ENCODE measurements at regions not wholly inside any gene's neighbourhood (a gene's known extent, or its start where the extent isn't known, plus 50 kb on each side); places are given as distances from the start of the nearest gene placed in this dataset.

DNA sequence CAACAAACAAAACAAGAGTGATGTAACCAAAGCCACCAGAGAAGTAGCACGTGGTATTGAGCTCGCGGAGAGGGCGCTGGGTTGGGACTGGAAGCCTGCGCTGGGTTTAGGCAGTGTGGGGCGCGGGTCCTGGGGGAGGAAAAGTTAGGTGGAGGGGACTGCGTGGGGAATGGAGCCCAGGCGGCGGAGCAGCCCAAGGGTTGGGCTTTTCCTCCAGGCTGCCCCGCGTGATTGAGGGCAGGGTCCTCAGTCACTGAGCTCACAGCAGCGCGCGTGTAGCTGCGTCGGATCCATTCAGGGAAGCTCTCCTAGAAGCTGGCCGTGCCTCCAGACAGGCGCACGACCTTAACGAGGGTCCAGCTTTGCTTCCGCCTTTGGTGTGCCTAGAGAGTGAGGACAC, 357.4 kb downstream of the GALR1 start:
- peaks cover 0 to 5% (median 2%) of the 10 kb centered on the region in 4 donors for H3K9me3 ChIP-seq
- no peak overlapping the region for H3K27ac ChIP-seq
- intact Hi-C loops (cut with DNase I; ENCODE audit: low total_unique reads), result no loop called here
- H3K4me1 ChIP-seq, result no peaks in the 10 kb centered on the region
- TF ChIP-seq POLR2A (IDR thresholded peaks at IDR 0.05) (no peak), EP300 (IDR thresholded peaks at IDR 0.05) (no peak), POLR2AphosphoS5 (IDR thresholded peaks at IDR 0.05) (no peak)
- TF ChIP-seq, protein P1, sequence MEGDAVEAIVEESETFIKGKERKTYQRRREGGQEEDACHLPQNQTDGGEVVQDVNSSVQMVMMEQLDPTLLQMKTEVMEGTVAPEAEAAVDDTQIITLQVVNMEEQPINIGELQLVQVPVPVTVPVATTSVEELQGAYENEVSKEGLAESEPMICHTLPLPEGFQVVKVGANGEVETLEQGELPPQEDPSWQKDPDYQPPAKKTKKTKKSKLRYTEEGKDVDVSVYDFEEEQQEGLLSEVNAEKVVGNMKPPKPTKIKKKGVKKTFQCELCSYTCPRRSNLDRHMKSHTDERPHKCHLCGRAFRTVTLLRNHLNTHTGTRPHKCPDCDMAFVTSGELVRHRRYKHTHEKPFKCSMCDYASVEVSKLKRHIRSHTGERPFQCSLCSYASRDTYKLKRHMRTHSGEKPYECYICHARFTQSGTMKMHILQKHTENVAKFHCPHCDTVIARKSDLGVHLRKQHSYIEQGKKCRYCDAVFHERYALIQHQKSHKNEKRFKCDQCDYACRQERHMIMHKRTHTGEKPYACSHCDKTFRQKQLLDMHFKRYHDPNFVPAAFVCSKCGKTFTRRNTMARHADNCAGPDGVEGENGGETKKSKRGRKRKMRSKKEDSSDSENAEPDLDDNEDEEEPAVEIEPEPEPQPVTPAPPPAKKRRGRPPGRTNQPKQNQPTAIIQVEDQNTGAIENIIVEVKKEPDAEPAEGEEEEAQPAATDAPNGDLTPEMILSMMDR (IDR thresholded peaks at IDR 0.05), result no peak
- WGBS, 5 donors, result 88 to 96% (median 92%) methylated on average over 22 of the region's 22 CpGs
- H3K27me3 ChIP-seq, result no peaks in the 10 kb centered on the region
- H3K4me3 ChIP-seq, result no peak overlapping the region
- no peak for DNase-seq
- no peaks in the 10 kb centered on the region for H3K36me3 ChIP-seq

DNA sequence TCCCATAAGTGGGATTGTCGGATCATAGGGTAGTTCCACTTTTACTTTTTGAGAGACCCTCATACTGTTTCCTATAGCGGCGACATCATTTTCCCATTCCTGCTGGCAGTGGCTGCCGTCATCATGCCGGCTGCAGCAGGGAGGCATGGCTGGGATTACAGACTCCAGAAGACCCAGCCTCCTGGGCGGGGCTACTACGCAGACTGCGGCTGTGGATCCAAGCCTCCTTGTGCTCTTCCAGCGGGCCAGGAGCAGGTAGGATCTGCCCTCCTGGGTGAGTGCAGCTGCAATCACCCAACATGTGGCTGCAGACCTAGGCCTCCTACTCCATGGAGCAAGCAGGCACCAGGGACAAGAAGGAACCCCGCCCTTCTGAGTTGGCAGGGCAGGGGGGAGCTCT, 359.2 kb downstream of the GALR1 start:
- intact Hi-C loops (cut with DNase I; ENCODE audit: low total_unique reads), result no loop called here
- Histone ChIP-seq H3K4me3 (no peak overlapping the region), H3K36me3 (no peaks in the 10 kb centered on the region), H3K4me1 (no peaks in the 10 kb centered on the region), H3K27me3 (no peaks in the 10 kb centered on the region), H3K9me3 (peaks cover 0 to 5% (median 2%) of the 10 kb centered on the region in 4 donors), H3K27ac (no peak overlapping the region)
- DNase-seq, result no peak
- TF ChIP-seq POLR2AphosphoS5 (IDR thresholded peaks at IDR 0.05) (no peak), EP300 (IDR thresholded peaks at IDR 0.05) (no peak), POLR2A (IDR thresholded peaks at IDR 0.05) (no peak)
- TF ChIP-seq, protein P1 (IDR thresholded peaks at IDR 0.05), result no peak
- 85 to 92% (median 89%) methylated on average over 8 to 10 of the region's 10 CpGs for WGBS, 5 donors

DNA sequence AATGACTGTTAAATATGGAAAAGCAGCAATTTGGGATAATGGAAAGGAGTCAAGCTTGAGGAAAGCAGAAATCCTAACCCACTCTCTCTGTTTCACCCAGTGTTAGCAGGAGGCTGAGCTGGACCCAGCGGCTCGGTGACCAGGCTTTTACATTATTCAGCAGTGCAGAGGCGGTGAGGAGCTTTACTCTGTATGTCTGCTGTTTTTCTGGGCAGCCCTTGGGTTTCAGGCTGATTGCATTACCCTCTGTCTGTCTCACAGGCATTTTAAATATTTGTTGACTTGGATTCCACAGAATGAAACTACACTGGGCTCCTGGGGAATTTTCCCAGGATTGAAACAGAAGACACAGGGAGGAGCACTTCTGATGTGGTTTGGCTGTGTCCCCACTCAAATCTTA, 368.0 kb downstream of the GALR1 start:
- TF ChIP-seq POLR2A (IDR thresholded peaks at IDR 0.05), result no peak
- no peak for TF ChIP-seq EP300 (IDR thresholded peaks at IDR 0.05)
- TF ChIP-seq POLR2AphosphoS5 (IDR thresholded peaks at IDR 0.05), result no peak
- TF ChIP-seq, protein P1 (IDR thresholded peaks at IDR 0.05), result no peak
- WGBS, 5 donors, result 79 to 88% (median 84%) methylated on average over 3 of the region's 3 CpGs
- no peaks in the 10 kb centered on the region for H3K9me3 ChIP-seq
- H3K4me3 ChIP-seq, result no peak overlapping the region
- intact Hi-C loops (cut with DNase I; ENCODE audit: low total_unique reads), result no loop called here
- no peak for DNase-seq
- peaks cover 0 to 4% (median 0%) of the 10 kb centered on the region in 4 donors for H3K4me1 ChIP-seq
- no peaks in the 10 kb centered on the region for H3K27me3 ChIP-seq
- H3K36me3 ChIP-seq, result no peaks in the 10 kb centered on the region
- H3K27ac ChIP-seq, result no peak overlapping the region

DNA sequence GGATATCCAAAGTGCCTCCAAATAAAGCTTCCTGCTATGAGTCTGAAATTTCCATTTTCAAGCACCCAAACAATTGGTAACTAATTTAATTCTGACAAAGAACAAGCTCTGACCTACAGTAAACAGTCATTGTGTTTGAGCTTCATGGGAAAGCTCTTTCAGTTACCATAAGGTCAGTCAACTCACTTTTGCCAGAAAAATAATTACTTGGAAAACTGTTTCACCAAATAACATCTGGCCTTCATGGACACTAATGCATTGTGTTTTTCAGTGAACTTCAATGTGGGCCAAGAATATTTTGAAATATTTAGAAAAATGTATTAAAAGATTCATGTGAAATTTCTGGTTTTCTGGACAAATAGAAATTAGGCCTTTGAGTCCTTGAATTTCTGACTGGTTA, 369.9 kb downstream of the GALR1 start:
- no peak for DNase-seq
- H3K27me3 ChIP-seq, result no peaks in the 10 kb centered on the region
- TF ChIP-seq EP300 (IDR thresholded peaks at IDR 0.05) (no peak), POLR2A (IDR thresholded peaks at IDR 0.05) (no peak), POLR2AphosphoS5 (IDR thresholded peaks at IDR 0.05) (no peak)
- TF ChIP-seq, protein P1 (IDR thresholded peaks at IDR 0.05), result no peak
- no peaks in the 10 kb centered on the region for H3K36me3 ChIP-seq
- peaks cover 0 to 4% (median 0%) of the 10 kb centered on the region in 4 donors for H3K4me1 ChIP-seq
- H3K4me3 ChIP-seq, result no peak overlapping the region
- H3K9me3 ChIP-seq, result no peaks in the 10 kb centered on the region
- no peak overlapping the region for H3K27ac ChIP-seq
- intact Hi-C loops (cut with DNase I; ENCODE audit: low total_unique reads), result no loop called here
